ENCODE measurements at regions not wholly inside any gene's neighbourhood (a gene's known extent, or its start where the extent isn't known, plus 50 kb on each side); places are given as distances from the start of the nearest gene placed in this dataset.

- H3K27ac ChIP-seq (ENCODE audit: extremely low read depth, low read depth, low read length), result no peak overlapping the region
- H3K4me3 ChIP-seq, result no peak overlapping the region
- in situ Hi-C loops (cut with MboI) (no loop called here), intact Hi-C loops (cut with micrococcal nuclease) (no loop called here)
- no peaks in the 10 kb centered on the region for H3K9me1 ChIP-seq (ENCODE audit: control insufficient read depth, insufficient read depth, low read length)
- no peak for TF ChIP-seq ARID1B (IDR thresholded peaks at IDR 0.05)
- no peak for TF ChIP-seq RCOR1 (IDR thresholded peaks at IDR 0.05; ENCODE audit: borderline replicate concordance in 1 of 2, low read depth in 2 of 2, low read length in 2 of 2)
- TF ChIP-seq FOXJ3 (CRISPR knock-in tag; IDR thresholded peaks at IDR 0.05), result no peak
- TF ChIP-seq ZNF253 (CRISPR knock-in tag; conservative IDR thresholded peaks at IDR 0.05), result no peak
- TF ChIP-seq ZNF518B (CRISPR knock-in tag; IDR thresholded peaks at IDR 0.05), result no peak
- TF ChIP-seq MBD1 (CRISPR knock-in tag; IDR thresholded peaks at IDR 0.05), result no peak
- TF ChIP-seq LEF1 (IDR thresholded peaks at IDR 0.05), result no peak
- no TSS peak for BruUV-seq (replicated peaks)
- H3K79me2 ChIP-seq (ENCODE audit: control insufficient read depth, insufficient read depth, low read length), result no peaks in the 10 kb centered on the region
- no peak for DNase-seq (ENCODE audit: extremely low read depth in 1 of 4, low spot score in 3 of 4)
- H3K27me3 ChIP-seq (ENCODE audit: control insufficient read depth in 2 of 2, insufficient read depth in 2 of 2, low read length in 2 of 2), result no peaks in the 10 kb centered on the region
- no peaks in the 10 kb centered on the region for H3K4me1 ChIP-seq (replicated peaks in 1 of 2; ENCODE audit: control insufficient read depth in 2 of 2, insufficient read depth in 2 of 2, low read length in 2 of 2)
- POLR2A ChIA-PET, result no interaction called here
- no peaks in the 10 kb centered on the region for H3K9me3 ChIP-seq (replicated peaks; ENCODE audit: control insufficient read depth, insufficient read depth, low read depth, low read length)
- H3K4me2 ChIP-seq (ENCODE audit: insufficient read depth, low read length), result no peak overlapping the region
- no peaks in the 10 kb centered on the region for H3K36me3 ChIP-seq (ENCODE audit: control insufficient read depth, insufficient read depth, low read length)
- no peak overlapping the region for H2AFZ ChIP-seq (ENCODE audit: low read depth, low read length)
- H4K20me1 ChIP-seq (replicated peaks; ENCODE audit: control insufficient read depth, insufficient read depth, low read length), result no peaks in the 10 kb centered on the region
- CTCF ChIA-PET (ENCODE audit: low intra/inter-chr PET ratio), result no interaction called here
- ATAC-seq, result no peak
- no peak overlapping the region for H3K9ac ChIP-seq (ENCODE audit: insufficient read depth in 1 of 2, low read depth in 2 of 2, low read length in 2 of 2)
- no peak for FAIRE-seq
Observed at GRCh38 chr5:15374886-15375285, 125.1 kb upstream of the FBXL7 start.

Measured in K562 (cell line).